HG02588 (cell line): ENCODE measurements at regions not wholly inside any gene's neighbourhood (a gene's known extent, or its start where the extent isn't known, plus 50 kb on each side); places are given as distances from the start of the nearest gene placed in this dataset.

Experiments used
- ATAC-seq: cut with Tn5 transposase; IDR thresholded peaks from one replicate; pipeline ENCODE4 v1.9.1; 2021; ENCODE audit warnings: mild to moderate bottlenecking, moderate library complexity; ENCODE audit not compliant: unreplicated experiment

DNA sequence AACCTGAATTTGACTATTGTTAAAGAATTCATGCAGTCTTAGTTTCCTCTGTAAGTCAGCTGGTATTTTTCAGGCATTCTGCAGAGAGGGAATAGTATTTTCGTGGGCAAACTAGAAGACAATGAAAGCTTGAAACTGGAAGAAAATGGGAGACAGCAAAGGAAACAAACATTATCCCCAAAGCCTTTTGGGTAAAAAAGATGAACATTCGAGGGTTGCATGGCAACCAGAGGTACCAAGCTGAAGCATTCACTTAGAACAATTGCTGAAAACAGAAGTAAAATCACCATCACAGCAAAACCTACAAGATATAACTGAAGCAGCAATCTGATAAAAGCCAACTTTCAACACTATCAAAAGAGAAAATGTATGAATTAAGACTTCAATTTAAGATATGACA lies 233.7 kb downstream of the SCG2 start:
- no peak for ATAC-seq

DNA sequence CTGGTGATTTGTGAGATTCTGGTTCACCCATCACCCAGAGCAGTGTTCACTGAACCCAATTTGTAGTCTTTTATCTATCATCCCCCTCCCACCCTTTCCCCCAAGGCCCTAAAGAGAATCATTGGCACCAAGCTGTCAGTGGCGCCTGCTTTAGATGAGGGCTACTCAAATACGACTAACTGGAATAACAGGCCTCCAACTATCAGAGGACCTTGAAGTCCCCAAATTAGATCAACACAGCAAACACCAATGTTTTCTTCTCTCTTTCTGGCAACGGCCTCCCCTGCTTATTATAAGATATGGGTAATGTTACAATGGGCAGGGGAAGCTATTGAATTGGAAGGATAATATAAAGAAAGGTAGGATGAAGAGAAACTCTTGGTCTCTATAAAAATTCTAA lies 232.3 kb downstream of the SCG2 start:
- no peak for ATAC-seq

DNA sequence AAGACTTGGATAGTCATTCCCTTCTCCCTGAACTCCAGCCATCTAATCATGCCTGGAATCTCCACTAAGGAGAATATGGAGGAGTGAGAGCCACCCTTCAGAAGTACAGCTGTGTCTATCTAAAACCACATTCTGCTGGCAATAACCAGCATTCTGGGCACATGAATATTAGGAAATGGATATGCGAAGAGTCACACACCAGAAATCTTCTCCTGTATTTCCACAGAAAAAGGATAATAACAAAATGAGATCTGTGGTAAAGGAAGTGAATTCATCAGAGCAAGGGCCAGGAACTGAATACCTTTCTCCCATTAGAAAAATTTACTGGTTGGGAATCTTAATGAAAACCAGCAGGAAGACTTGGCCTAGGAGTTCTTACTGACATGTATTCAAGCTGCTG lies 218.8 kb downstream of the SCG2 start:
- no peak for ATAC-seq

DNA sequence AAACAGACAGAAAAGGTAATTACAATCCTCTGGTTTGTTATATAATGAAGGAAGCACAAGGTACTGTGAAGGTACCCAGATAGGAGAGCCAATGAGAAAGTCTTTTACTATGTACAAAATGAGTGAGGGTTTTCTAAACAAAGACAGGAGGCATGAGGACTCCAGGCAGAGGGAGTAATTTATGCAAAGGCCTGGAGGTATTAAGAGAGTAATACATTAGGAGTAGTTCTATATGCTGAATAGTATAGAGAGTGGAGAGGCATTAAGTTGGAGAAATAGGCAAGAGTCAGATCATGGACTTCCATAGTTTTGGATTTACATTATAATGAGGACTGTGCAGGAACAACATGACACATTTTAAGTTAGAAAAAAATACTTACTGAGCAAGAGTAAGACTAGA lies 216.0 kb downstream of the SCG2 start:
- ATAC-seq = no peak

DNA sequence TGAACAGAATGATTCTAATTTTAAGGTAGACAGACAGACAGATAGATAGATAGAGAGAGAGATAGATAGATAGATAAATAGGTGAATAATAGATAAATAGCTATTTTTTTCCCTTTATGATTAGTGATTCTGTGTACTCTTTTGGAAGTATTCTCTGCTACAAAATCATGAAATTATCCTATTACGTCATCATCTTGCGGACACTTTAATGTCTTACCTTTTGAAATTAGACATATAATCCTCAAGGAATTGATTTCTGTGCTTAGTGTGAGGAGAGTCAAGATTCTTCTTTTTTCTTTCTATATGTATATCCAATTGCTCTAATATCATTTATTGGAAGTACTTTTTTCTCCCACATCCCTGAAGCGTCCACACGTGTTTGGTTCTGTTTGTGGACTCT lies 215.2 kb downstream of the SCG2 start:
- no peak for ATAC-seq

DNA sequence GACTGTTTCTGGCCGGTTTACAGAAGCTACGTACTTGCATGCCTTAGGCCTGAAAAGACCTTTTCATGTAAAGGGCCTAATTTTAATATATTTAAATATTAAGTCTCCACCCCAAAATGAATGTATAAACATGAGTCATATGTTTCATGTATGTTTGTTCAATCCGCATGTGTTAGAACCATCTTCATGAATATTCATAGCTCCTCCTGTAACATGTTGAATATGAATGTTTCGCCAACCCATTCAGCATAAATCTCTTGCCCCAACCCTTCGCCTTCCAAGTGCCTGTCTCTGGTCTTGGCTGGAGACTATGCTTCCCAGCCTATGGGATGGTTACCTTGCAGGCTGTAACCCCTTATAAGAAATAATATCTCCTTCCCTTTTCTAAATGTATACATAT lies 212.5 kb downstream of the SCG2 start:
- ATAC-seq = no peak

DNA sequence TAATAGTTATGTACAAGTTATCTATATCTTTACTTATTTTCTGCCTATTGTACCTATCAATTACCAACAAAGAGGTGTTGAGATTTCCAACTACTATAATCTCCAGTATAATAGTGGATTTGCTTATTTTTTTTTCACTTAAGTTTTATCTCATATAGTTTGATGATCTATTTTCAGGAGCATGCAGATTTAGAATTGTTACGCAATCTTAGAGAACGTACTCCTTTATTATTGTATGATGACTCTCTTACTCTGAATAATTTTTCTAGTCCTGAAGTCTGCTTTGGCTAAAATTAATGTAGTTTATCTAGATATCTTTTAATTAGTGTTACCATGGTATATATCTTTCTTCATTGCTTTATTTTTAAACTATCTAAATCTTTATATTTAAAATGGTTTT lies 205.2 kb downstream of the SCG2 start:
- ATAC-seq = no peak

DNA sequence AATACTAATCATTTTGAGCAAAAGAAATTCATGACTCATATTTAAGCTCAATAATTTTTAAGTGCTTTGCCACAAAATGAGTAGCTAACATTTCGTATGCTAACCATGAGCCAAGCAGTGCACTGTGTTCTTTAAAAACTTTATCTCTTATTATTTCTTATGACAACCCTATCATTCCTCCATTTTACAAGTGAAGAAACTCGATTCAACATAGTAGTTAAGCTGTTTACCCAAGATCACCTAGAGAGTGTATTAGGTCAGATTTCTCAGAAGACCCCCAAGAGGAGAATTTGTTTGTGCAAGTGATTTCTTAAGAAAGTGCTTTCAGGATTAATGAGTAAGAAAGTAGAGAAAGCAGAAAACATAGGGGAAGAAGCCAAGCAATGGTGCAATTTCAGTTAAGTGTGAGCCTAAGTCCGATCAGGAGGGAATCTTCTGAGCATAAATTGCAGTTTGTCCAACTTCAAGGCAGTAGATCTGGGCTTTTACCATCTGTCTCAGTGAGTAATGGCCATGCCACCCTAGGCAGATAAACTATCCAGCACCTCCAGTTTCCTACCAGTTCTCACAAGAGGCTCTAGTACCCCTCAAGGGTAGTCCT lies 202.7 kb downstream of the SCG2 start:
- no peak for ATAC-seq

DNA sequence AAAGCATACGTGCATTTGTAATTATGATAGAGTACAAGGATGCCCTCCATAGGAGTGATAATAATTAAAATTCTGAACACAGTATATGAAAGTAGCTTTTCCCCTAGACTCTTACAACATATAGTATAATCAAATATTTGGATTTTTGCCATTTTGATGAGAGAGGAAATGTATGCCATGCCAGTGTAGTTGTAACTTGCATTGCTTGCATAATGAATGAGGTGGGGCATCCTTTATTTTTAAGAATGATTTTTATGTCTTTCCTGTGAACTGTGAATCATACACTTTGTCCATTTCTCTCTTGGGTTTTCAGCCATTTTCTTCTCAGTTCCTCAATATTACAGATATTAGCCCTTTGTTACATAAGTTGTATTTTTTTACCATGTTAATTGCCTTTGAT lies 197.5 kb downstream of the SCG2 start:
- ATAC-seq = no peak

DNA sequence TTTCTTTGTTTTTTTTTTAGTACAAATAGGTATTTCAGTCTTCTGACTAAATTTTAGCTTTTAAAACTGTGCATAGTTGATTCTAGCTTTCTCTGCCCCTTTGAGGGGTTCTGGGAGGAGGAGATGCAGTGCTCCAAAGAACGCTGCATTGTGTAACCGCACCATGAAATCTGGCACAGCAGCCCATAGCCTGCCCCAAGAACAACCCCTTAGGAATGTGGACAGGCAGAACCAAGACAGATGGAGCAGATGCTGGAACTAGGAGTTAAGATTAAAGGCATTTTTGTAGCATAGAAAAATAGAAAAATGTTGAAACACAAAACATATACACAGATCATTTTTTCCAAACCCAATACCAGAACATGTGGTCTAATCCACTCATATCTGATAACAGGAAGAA lies 187.5 kb downstream of the SCG2 start:
- no peak for ATAC-seq

DNA sequence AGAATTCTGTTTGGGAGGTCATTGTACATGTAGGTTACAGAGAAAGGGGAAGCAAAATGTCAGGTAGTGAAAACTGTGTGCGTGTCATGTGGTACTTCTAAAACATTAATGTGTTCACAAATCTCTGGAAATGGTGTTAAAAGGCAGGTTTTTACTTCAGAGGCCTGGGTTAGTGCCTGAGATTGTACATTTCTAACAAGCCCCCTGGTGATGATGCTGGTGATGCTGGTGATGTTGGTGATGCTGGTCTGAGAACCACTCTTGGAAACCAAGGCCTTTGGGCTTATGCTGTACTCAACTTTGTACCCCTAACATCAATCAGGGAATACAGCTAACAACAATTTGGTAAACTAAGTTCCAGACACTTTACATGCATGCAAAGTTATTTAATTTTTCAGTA lies 187.1 kb downstream of the SCG2 start:
- no peak for ATAC-seq

DNA sequence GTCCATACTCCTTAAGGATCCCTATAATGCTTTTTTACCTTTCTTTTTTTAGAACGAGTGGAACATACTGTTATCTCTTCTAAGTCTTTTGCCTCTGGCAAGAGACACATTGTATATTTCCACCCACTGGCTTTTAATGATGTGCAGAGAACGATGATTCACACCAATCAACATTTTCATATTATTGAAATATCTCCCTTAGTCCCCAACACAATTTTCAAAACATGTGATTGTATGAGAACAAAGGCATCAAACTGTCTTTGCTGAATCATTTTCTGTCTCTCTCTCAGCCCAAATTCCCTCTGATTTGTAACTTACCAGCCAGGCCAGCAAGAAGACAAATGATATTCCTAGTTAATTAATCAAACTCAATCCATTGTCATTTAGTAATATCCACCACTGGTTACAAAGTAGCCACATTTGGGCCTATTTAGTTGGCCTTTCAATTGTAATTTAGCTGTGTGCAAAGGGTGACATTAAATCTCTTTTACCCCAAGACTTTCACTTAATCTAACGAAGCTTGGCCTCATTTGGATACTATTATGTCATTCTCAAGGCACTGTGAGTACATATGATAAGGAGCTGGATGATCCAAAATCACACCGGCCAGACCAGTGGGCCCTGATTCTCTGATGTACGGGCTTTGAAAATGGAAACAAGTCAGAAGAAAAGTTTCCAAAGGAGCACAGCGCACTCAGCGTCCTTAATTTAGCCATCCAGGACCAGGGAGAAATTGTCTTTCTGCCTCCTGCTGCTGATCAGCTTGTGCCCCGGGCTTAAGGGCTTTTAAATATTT lies 185.1 kb downstream of the SCG2 start:
- ATAC-seq = no peak

DNA sequence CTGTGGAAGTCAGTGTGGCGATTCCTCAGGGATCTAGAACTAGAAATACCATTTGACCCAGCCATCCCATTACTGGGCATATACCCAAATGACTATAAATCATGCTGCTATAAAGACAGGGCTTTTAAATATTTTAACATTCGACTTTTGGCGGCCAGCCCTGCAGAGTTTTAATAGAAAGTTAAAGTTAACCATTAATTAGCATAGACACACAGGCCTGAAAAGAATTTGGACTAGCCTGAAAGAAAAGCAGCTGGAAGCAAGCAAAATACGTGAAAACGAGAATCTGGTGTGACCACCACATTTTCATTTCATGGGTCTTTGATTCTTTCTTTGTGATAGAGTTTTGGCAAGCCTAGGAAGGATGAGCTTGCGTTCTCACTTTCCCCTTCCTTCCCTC lies 184.0 kb downstream of the SCG2 start:
- no peak for ATAC-seq

DNA sequence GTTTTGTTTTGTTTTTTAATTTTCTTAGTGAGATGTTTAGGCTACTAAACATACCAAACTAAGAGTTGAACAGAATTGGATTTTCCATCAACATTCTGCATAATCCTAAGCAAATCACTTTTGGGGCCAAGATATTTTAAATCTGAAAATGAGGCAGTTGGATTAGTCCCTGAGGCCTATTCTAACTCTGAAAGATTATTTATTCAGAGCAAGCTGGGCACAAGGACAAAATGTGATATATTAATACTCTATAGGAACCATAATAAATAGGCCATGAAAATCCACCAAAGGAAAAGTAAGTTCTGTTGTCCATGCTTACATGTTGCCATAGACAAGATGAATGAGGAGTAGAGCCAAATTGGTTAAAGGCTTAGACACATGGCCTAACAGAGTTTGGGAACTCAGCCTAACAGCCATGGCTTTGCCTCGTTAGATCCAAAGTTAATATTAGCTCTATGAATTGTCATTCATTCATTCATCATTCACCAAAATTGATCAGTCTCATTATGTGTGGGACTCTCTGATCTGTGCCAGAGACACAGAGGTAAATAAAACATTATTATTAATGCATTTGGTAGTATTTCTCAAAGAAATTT lies 183.5 kb downstream of the SCG2 start:
- no peak for ATAC-seq

DNA sequence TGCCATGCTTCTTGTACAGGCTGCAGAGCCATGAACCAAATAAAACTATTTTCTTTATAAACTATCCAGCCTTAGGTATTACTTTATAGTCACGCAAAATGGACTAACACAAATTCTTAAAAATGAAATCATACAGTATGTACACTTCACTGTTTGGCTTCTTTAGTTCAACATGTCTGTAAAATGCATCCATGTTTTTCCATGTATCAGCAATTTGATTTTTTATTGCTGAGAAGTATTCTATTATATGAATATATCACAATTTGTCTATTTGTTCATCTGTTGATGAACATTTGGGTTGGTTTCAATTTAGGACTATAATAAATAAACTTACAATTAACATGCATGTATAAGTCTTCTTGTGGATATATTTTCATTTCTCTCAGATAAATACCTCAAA lies 182.1 kb downstream of the SCG2 start:
- no peak for ATAC-seq

DNA sequence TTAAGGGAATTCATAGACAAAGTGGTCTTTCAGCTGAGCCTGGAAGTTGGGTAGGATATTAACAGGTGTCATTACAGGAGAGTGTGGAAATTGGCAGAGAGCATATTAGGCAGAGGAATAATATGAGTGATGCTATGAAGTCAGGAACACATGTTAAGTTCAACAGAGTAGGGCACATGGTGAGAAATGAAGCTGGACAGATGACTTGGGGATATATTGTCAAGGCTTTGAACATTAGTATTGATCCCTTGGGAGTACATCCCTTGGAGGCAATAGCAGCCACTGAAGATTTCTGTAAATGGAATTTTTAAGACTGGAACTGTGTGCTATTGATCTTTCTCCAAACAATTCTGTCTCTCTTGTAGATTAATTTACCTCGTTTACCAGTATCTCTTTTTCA lies 170.7 kb downstream of the SCG2 start:
- ATAC-seq = no peak

DNA sequence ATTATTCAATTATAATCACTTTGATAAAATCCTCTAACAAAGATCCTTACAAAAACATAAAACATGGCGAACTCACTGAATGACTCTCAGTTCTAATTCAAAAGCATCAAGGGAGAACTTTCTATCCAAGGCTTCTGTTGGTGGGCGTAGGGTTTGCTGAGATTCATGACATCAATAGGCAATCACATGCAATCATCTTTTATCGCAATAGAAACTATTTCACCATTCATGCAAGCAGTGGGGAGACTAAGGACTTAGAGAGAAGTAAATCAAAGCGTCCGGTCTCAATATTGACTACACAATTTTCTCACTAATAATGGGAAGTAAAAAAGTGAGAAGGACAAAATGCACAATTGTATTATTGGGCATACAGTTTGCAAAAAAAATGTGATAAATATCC lies 168.7 kb downstream of the SCG2 start:
- ATAC-seq = no peak

DNA sequence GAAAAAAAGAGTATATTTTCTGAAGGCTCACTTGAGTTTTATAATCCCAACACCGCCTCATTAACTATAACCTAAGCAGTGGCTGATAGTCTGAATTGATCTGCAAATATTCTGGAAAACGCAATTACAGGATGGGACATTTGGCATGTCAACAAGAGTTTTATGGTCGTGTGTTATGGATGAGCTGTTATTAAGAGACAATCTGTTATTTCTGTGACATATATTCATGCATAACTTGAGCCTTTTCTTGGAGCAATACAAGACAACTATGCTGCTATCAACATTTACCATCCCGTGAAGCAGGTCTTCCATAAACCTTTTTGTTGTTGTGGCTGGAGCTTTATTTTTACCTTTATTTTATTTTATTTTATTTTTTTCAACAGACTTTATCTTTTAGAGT lies 164.4 kb downstream of the SCG2 start:
- ATAC-seq = no peak

DNA sequence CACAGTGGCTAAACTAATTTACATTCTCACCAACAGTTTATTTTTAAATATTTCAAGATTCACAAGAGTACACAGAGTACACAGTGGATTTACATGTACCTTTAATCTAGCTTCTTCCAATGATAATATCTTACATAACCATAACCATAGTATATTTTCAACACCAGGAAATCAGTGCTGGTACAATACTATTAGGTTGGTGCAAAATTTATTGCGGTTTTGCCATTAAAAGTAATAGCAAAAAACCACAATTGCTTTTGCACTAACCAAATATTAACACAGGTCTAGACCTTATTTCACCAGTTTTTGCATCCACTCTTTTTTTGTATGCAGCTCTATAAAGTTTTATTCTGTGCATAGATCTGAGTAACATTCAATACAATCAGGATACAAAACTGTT lies 163.0 kb downstream of the SCG2 start:
- ATAC-seq = no peak

DNA sequence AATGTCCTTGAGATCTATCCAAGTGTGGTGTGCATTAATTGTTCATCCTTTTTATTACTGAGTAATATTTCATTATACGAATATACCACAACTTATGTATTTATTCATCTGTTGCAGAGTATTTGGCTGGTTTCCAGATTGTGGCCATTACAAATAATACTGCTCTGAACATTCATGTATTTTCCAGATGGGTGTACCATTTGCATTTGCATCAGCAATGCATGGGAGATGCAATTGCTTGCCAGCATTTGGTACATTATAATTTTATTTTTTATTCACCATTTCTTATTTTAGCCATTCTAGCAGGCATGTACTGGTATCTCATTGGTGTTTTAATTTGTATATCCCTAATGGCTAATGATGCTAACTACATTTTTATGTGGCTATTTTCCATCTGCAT lies 162.4 kb downstream of the SCG2 start:
- ATAC-seq = no peak

DNA sequence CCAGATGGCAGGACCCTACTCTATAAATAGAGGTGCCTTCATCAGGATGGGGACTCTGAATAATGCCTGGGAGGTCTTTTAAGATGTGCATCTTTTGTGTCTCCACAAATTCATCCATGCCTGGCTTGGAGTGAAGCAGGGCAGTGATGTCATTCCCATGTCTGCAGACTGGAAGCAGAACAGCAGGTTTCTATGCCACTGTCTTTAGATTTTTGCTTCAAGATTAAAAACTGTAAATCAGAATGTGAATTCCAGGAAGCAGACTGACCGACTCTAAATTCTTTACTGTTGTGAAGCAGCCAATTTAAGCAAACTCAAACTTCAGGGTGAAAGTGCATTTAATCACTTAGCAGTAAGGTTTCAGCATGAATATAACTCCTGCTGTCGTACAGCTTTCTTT lies 159.3 kb downstream of the SCG2 start:
- no peak for ATAC-seq

DNA sequence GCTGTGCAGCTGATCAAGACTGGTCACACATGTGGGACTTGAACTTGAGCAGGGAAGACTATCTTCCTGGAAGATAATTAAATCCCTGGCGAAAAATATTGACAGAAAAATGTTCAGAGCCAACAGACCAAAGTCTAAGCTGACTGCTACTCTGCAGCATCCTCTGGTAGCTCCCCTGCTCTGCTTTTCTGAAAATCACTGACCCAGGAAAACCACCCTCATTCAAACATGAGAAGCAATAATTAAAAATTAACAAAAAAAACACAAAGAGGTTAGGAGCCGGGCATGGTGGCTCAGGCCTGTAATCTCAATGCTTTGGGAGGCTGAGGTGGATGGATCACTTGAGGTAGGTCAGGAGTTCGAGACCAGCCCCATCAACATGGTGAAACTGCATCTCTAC lies 151.9 kb downstream of the SCG2 start:
- no peak for ATAC-seq

DNA sequence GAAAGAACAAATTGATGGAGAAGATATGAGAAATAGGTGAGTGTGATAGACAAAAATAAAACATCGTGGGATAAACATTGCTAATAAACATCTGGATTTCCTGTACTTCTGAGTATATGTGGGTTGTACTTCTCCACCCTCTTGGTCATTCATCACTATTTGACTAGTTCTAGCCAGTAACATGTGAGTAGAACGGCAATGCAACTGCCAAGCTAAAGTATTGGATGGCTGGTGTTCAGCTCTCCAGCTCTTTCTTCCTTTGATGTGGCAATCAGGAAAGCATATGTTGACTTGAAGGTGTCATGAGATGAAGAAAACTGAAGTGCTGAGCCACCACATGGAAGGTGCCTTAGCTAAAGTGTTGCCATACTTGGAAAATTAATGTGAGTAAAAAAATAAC lies 144.9 kb downstream of the SCG2 start:
- no peak for ATAC-seq
